ENCODE measurements at regions not wholly inside any gene's neighbourhood (a gene's known extent, or its start where the extent isn't known, plus 50 kb on each side); places are given as distances from the start of the nearest gene placed in this dataset.

DNA sequence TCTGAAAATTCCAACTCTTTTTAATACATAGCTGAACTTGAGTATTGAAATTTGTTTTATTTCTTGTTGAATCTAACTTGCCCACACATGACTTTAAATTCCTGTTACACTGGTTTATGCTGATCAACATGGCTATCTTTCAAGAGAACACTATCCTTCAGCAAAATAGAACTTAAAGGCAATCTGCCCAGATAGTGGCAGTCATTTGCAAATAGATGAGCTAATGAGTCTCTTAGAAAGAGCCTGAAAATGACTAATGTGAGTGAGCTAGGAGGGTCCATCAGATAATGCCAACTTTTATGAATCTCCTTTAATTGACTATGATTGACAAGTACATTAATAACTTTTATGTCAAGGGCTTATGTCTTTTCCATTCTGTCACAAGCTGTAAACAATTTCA is 1360.8 kb upstream of the C9orf72 start:
- DNase-seq, result no peak
- Histone ChIP-seq H3K4me1 (no peaks in the 10 kb centered on the region), H3K36me3 (no peaks in the 10 kb centered on the region), H3K27me3 (no peaks in the 10 kb centered on the region), H3K27ac (no peak overlapping the region), H3K4me3 (no peak overlapping the region), H3K9me3 (no peaks in the 10 kb centered on the region)
- no peak for ATAC-seq
- TF ChIP-seq CTCF (IDR thresholded peaks at IDR 0.05), result no peak
- intact Hi-C loops (cut with DNase I), result no loop called here

GRCh38 chr9:28938981-28939380 is 1365.7 kb upstream of the C9orf72 start:
- H3K4me1 ChIP-seq, result no peaks in the 10 kb centered on the region
- no peaks in the 10 kb centered on the region for H3K36me3 ChIP-seq
- intact Hi-C loops (cut with DNase I), result no loop called here
- no peaks in the 10 kb centered on the region for H3K9me3 ChIP-seq
- no peak for TF ChIP-seq CTCF (IDR thresholded peaks at IDR 0.05)
- no peak overlapping the region for H3K4me3 ChIP-seq
- H3K27ac ChIP-seq, result no peak overlapping the region
- no peaks in the 10 kb centered on the region for H3K27me3 ChIP-seq
- peak; percentile 50 for ATAC-seq
- no peak for DNase-seq

GRCh38 chr9:28941856-28942255 is 1368.6 kb upstream of the C9orf72 start:
- Histone ChIP-seq H3K4me3 (no peak overlapping the region), H3K36me3 (no peaks in the 10 kb centered on the region), H3K9me3 (no peaks in the 10 kb centered on the region), H3K27me3 (no peaks in the 10 kb centered on the region), H3K27ac (no peak overlapping the region), H3K4me1 (no peaks in the 10 kb centered on the region)
- no peak for DNase-seq
- no peak for ATAC-seq
- no peak for TF ChIP-seq CTCF (IDR thresholded peaks at IDR 0.05)
- intact Hi-C loops (cut with DNase I), result no loop called here

DNA sequence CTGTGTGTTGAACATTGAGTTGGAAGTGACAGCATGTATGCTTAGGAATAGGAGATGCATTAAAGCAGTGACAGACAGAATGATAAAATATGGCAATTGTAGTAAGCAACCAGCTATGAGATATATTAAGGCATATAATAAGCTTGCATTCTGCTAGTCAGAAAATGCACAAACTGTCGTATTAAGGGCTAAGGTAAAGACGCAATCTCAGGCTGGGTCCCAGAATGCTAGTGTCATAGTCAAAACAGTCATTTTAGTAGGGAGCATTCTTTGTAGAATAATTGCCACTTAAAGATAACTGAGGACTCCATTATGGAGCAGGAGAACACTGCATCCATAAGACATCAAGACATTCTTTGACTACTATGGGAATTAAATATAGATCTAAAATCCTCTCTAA is 1369.7 kb upstream of the C9orf72 start:
- no peak overlapping the region for H3K27ac ChIP-seq
- ATAC-seq, result no peak
- no peak for TF ChIP-seq CTCF (IDR thresholded peaks at IDR 0.05)
- no peaks in the 10 kb centered on the region for H3K4me1 ChIP-seq
- intact Hi-C loops (cut with DNase I), result no loop called here
- H3K9me3 ChIP-seq, result no peaks in the 10 kb centered on the region
- no peaks in the 10 kb centered on the region for H3K27me3 ChIP-seq
- no peak for DNase-seq
- H3K4me3 ChIP-seq, result no peak overlapping the region
- H3K36me3 ChIP-seq, result no peaks in the 10 kb centered on the region

DNA sequence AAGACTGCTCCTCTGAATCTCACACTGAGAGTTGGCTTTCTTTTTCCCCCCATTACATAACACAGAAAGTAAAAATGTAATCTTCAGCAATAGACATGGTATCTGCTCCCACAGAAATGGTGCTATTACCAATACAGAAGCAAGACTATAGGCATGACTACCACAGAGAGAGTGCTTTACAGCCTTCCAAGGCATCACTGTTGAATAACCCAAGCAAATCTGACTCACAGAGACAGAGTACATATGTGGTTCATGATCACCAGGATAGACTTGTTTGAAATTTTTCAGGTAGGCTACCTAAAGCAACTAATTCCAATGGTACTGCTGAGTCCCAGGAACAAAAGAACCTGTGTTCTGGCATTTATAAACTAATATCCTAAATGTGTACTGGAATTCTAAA is 1373.4 kb upstream of the C9orf72 start:
- H3K27me3 ChIP-seq, result no peaks in the 10 kb centered on the region
- H3K9me3 ChIP-seq, result no peaks in the 10 kb centered on the region
- no peak overlapping the region for H3K27ac ChIP-seq
- DNase-seq, result no peak
- intact Hi-C loops (cut with DNase I), result no loop called here
- H3K4me3 ChIP-seq, result no peak overlapping the region
- no peak for ATAC-seq
- no peaks in the 10 kb centered on the region for H3K36me3 ChIP-seq
- H3K4me1 ChIP-seq, result no peaks in the 10 kb centered on the region
- no peak for TF ChIP-seq CTCF (IDR thresholded peaks at IDR 0.05)

DNA sequence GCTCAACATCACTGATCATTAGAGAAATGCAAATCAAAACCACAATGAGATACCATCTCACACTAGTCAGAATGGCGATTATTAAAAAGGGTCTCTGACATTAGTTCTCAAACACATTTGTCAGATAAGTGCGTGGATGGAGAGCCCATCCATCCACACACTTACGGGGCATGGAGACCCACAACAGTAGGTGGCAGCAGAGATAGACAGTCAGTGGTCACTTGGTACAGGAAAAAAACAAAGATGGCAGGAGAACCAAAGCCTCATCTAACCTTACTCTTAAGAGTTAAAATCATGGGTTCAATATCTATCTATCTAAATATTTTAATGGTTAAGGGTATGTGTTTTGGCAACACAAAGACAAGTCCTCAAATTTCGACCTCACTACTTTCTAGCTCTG is 1378.7 kb upstream of the C9orf72 start:
- Histone ChIP-seq H3K4me1 (no peaks in the 10 kb centered on the region), H3K9me3 (no peaks in the 10 kb centered on the region), H3K27ac (no peak overlapping the region), H3K27me3 (no peaks in the 10 kb centered on the region), H3K36me3 (no peaks in the 10 kb centered on the region), H3K4me3 (no peak overlapping the region)
- DNase-seq (no peak), ATAC-seq (no peak)
- TF ChIP-seq CTCF (IDR thresholded peaks at IDR 0.05), result peak; percentile 11
- intact Hi-C loops (cut with DNase I), result no loop called here
